ENCODE measurements at regions not wholly inside any gene's neighbourhood (a gene's known extent, or its start where the extent isn't known, plus 50 kb on each side); places are given as distances from the start of the nearest gene placed in this dataset.

- peaks cover 3% of the 10 kb centered on the region for H3K4me1 Mint-ChIP-seq (ENCODE audit: low read depth)
- H3K27me3 Mint-ChIP-seq (ENCODE audit: low read depth): peaks cover 2% of the 10 kb centered on the region
- H3K9me3 Mint-ChIP-seq: no peaks in the 10 kb centered on the region
- DNase-seq (ENCODE audit: low spot score): peak; percentile 20
- H3K36me3 Mint-ChIP-seq (ENCODE audit: low read depth): no peaks in the 10 kb centered on the region
- H3K4me3 Mint-ChIP-seq: no peak overlapping the region
- no peak overlapping the region for H3K27ac Mint-ChIP-seq
Measured at GRCh38 chr6:142692942-142693341, 252.0 kb downstream of the HIVEP2 start.

- no peaks in the 10 kb centered on the region for H3K9me3 Mint-ChIP-seq
- peaks cover 3% of the 10 kb centered on the region for H3K4me1 Mint-ChIP-seq (ENCODE audit: low read depth)
- H3K27me3 Mint-ChIP-seq (ENCODE audit: low read depth): peaks cover 2% of the 10 kb centered on the region
- no peak for DNase-seq (ENCODE audit: low spot score)
- no peak overlapping the region for H3K27ac Mint-ChIP-seq
- H3K36me3 Mint-ChIP-seq (ENCODE audit: low read depth): no peaks in the 10 kb centered on the region
- no peak overlapping the region for H3K4me3 Mint-ChIP-seq
Measured at GRCh38 chr6:142693441-142693840, 251.5 kb downstream of the HIVEP2 start.

- Mint-ChIP-seq H3K9me3 (no peaks in the 10 kb centered on the region), H3K27ac (no peak overlapping the region), H3K4me3 (no peak overlapping the region), H3K4me1 (ENCODE audit: low read depth) (peaks cover 3% of the 10 kb centered on the region), H3K36me3 (ENCODE audit: low read depth) (no peaks in the 10 kb centered on the region), H3K27me3 (ENCODE audit: low read depth) (peaks cover 2% of the 10 kb centered on the region)
- DNase-seq (ENCODE audit: low spot score): no peak
Measured at GRCh38 chr6:142694054-142694453, 250.9 kb downstream of the HIVEP2 start.

GRCh38 chr6:142695016-142695415 is 250.0 kb downstream of the HIVEP2 start:
- no peaks in the 10 kb centered on the region for H3K36me3 Mint-ChIP-seq (ENCODE audit: low read depth)
- peaks cover 3% of the 10 kb centered on the region for H3K4me1 Mint-ChIP-seq (ENCODE audit: low read depth)
- peaks cover 2% of the 10 kb centered on the region for H3K27me3 Mint-ChIP-seq (ENCODE audit: low read depth)
- H3K9me3 Mint-ChIP-seq: no peaks in the 10 kb centered on the region
- H3K27ac Mint-ChIP-seq: no peak overlapping the region
- DNase-seq (ENCODE audit: low spot score): no peak
- no peak overlapping the region for H3K4me3 Mint-ChIP-seq

GRCh38 chr6:142696123-142697000 is 248.6 kb downstream of the HIVEP2 start:
- peaks cover 3% of the 10 kb centered on the region for H3K4me1 Mint-ChIP-seq (ENCODE audit: low read depth)
- no peaks in the 10 kb centered on the region for H3K9me3 Mint-ChIP-seq
- DNase-seq (ENCODE audit: low spot score): no peak
- H3K36me3 Mint-ChIP-seq (ENCODE audit: low read depth): no peaks in the 10 kb centered on the region
- H3K27ac Mint-ChIP-seq: no peak overlapping the region
- H3K4me3 Mint-ChIP-seq: no peak overlapping the region
- H3K27me3 Mint-ChIP-seq (ENCODE audit: low read depth): peaks cover 2% of the 10 kb centered on the region

GRCh38 chr6:142697001-142697335 is 248.0 kb downstream of the HIVEP2 start:
- H3K4me1 Mint-ChIP-seq (ENCODE audit: low read depth): peaks cover 3% of the 10 kb centered on the region
- no peaks in the 10 kb centered on the region for H3K36me3 Mint-ChIP-seq (ENCODE audit: low read depth)
- H3K9me3 Mint-ChIP-seq: no peaks in the 10 kb centered on the region
- H3K4me3 Mint-ChIP-seq: no peak overlapping the region
- no peak for DNase-seq (ENCODE audit: low spot score)
- peaks cover 1% of the 10 kb centered on the region for H3K27me3 Mint-ChIP-seq (ENCODE audit: low read depth)
- no peak overlapping the region for H3K27ac Mint-ChIP-seq

GRCh38 chr6:142697922-142698321 is 247.1 kb downstream of the HIVEP2 start:
- H3K36me3 Mint-ChIP-seq (ENCODE audit: low read depth): no peaks in the 10 kb centered on the region
- peaks cover 3% of the 10 kb centered on the region for H3K4me1 Mint-ChIP-seq (ENCODE audit: low read depth)
- no peak overlapping the region for H3K27ac Mint-ChIP-seq
- H3K4me3 Mint-ChIP-seq: no peak overlapping the region
- H3K9me3 Mint-ChIP-seq: no peaks in the 10 kb centered on the region
- DNase-seq (ENCODE audit: low spot score): no peak
- H3K27me3 Mint-ChIP-seq (ENCODE audit: low read depth): no peaks in the 10 kb centered on the region

GRCh38 chr6:142698751-142699150 is 246.2 kb downstream of the HIVEP2 start:
- H3K27me3 Mint-ChIP-seq (ENCODE audit: low read depth): no peaks in the 10 kb centered on the region
- no peaks in the 10 kb centered on the region for H3K36me3 Mint-ChIP-seq (ENCODE audit: low read depth)
- H3K9me3 Mint-ChIP-seq: no peaks in the 10 kb centered on the region
- no peak for DNase-seq (ENCODE audit: low spot score)
- H3K4me1 Mint-ChIP-seq (ENCODE audit: low read depth): no peaks in the 10 kb centered on the region
- H3K4me3 Mint-ChIP-seq: no peak overlapping the region
- no peak overlapping the region for H3K27ac Mint-ChIP-seq

- H3K4me1 Mint-ChIP-seq (ENCODE audit: low read depth): no peaks in the 10 kb centered on the region
- no peaks in the 10 kb centered on the region for H3K9me3 Mint-ChIP-seq
- no peaks in the 10 kb centered on the region for H3K36me3 Mint-ChIP-seq (ENCODE audit: low read depth)
- no peak overlapping the region for H3K4me3 Mint-ChIP-seq
- no peaks in the 10 kb centered on the region for H3K27me3 Mint-ChIP-seq (ENCODE audit: low read depth)
- H3K27ac Mint-ChIP-seq: no peak overlapping the region
- DNase-seq (ENCODE audit: low spot score): no peak
Measured at GRCh38 chr6:142699391-142699790, 245.6 kb downstream of the HIVEP2 start.

- Mint-ChIP-seq H3K4me1 (ENCODE audit: low read depth) (no peaks in the 10 kb centered on the region), H3K27ac (no peak overlapping the region), H3K9me3 (no peaks in the 10 kb centered on the region), H3K27me3 (ENCODE audit: low read depth) (no peaks in the 10 kb centered on the region), H3K4me3 (no peak overlapping the region), H3K36me3 (ENCODE audit: low read depth) (no peaks in the 10 kb centered on the region)
- DNase-seq (ENCODE audit: low spot score): no peak
Measured at GRCh38 chr6:142700032-142700431, 244.9 kb downstream of the HIVEP2 start.

- H3K9me3 Mint-ChIP-seq: no peaks in the 10 kb centered on the region
- H3K27me3 Mint-ChIP-seq (ENCODE audit: low read depth): no peaks in the 10 kb centered on the region
- H3K4me3 Mint-ChIP-seq: no peak overlapping the region
- no peak for DNase-seq (ENCODE audit: low spot score)
- no peak overlapping the region for H3K27ac Mint-ChIP-seq
- H3K36me3 Mint-ChIP-seq (ENCODE audit: low read depth): no peaks in the 10 kb centered on the region
- no peaks in the 10 kb centered on the region for H3K4me1 Mint-ChIP-seq (ENCODE audit: low read depth)
Measured at GRCh38 chr6:142700671-142701312, 244.2 kb downstream of the HIVEP2 start.

Measured in T-helper 2 cell treated with Interferon-gamma antibody and Interleukin-4, amounts not matched to agents 5 μg/mL and 100 μg/mL, for 36 hours (primary cell).